HEK293 (cell line): ENCODE measurements at regions not wholly inside any gene's neighbourhood (a gene's known extent, or its start where the extent isn't known, plus 50 kb on each side); places are given as distances from the start of the nearest gene placed in this dataset.

Source experiments
- YY1 ChIP-seq: fragments of 450-650 bp; formaldehyde crosslinking; IDR thresholded peaks from 2 replicates; pipeline ENCODE4 v1.5.1; 2018; ENCODE audit warnings: missing biosample characterization, missing genetic modification characterization
- ZNF274 ChIP-seq, 2 experiments: fragments of 200-500 bp in 1 of 2; fragments of 450-650 bp in 1 of 2; sonication (Bioruptor generic) in 1 of 2; formaldehyde crosslinking in 1 of 2; IDR thresholded peaks; 2 replicates each; pipeline versions ENCODE4 v1.5.1 to v1.6.1; 2014 to 2016; ENCODE audit warnings: borderline replicate concordance in 1 of 2, inconsistent platforms in 1 of 2, low read length in 1 of 2, missing biosample characterization in 1 of 2, missing genetic modification characterization in 1 of 2
- ZNF350 ChIP-seq: fragments of 450-650 bp; formaldehyde crosslinking; IDR thresholded peaks from 2 replicates; pipeline ENCODE4 v1.5.0; 2017; ENCODE audit warnings: missing biosample characterization, mild to moderate bottlenecking, missing genetic modification characterization
- TF ChIP-seq, protein P1 (sequence below): fragments of 450-650 bp; formaldehyde crosslinking; IDR thresholded peaks from 2 replicates; pipeline ENCODE4 v1.5.1; 2016; ENCODE audit warnings: missing biosample characterization, missing genetic modification characterization

DNA sequence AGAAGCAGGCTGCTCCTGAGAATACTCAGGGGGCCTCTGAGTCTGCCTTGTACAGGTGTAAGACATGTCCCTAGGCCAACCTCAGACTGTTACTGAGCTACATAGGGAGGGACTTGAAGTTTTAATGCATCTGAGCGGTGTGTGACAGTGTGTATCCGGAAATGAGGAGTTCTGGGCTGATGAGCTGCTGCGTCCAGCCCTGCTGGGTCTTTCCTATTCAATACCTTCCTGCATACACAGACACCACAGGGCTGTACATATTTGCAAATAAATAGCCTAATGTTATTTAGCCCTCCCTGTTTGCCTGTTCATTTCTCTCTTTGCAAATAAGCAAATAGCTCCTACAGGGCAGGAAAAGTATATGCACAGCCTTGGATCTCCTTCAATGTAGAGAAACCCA, 134.7 kb upstream of the KIRREL3 start:
- TF ChIP-seq, protein P1, sequence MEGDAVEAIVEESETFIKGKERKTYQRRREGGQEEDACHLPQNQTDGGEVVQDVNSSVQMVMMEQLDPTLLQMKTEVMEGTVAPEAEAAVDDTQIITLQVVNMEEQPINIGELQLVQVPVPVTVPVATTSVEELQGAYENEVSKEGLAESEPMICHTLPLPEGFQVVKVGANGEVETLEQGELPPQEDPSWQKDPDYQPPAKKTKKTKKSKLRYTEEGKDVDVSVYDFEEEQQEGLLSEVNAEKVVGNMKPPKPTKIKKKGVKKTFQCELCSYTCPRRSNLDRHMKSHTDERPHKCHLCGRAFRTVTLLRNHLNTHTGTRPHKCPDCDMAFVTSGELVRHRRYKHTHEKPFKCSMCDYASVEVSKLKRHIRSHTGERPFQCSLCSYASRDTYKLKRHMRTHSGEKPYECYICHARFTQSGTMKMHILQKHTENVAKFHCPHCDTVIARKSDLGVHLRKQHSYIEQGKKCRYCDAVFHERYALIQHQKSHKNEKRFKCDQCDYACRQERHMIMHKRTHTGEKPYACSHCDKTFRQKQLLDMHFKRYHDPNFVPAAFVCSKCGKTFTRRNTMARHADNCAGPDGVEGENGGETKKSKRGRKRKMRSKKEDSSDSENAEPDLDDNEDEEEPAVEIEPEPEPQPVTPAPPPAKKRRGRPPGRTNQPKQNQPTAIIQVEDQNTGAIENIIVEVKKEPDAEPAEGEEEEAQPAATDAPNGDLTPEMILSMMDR (tag by site-specific recombination), result no peak
- no peak for TF ChIP-seq YY1
- no peak for TF ChIP-seq ZNF274 (IDR thresholded peaks at IDR 0.05; ENCODE audit: low read length)
- TF ChIP-seq ZNF274 (tag by site-specific recombination; IDR thresholded peaks at IDR 0.05; ENCODE audit: borderline replicate concordance), result no peak
- TF ChIP-seq ZNF350 (tag by site-specific recombination), result no peak
